GM18511 (cell line): ENCODE measurements at regions not wholly inside any gene's neighbourhood (a gene's known extent, or its start where the extent isn't known, plus 50 kb on each side); places are given as distances from the start of the nearest gene placed in this dataset.
A peak's percentile ranks its signal among the peaks of the same experiment; 100 is the strongest.
"Not testable (repeated sequence)": the region's sequence is repeated elsewhere in the genome, so short reads cannot be mapped to it uniquely, and the experiment has no call there.

Experiments used
- ATAC-seq: cut with Tn5 transposase; IDR thresholded peaks from one replicate; pipeline ENCODE4 v1.9.1; 2021; ENCODE audit warnings: mild to moderate bottlenecking, moderate library complexity; ENCODE audit not compliant: unreplicated experiment

DNA sequence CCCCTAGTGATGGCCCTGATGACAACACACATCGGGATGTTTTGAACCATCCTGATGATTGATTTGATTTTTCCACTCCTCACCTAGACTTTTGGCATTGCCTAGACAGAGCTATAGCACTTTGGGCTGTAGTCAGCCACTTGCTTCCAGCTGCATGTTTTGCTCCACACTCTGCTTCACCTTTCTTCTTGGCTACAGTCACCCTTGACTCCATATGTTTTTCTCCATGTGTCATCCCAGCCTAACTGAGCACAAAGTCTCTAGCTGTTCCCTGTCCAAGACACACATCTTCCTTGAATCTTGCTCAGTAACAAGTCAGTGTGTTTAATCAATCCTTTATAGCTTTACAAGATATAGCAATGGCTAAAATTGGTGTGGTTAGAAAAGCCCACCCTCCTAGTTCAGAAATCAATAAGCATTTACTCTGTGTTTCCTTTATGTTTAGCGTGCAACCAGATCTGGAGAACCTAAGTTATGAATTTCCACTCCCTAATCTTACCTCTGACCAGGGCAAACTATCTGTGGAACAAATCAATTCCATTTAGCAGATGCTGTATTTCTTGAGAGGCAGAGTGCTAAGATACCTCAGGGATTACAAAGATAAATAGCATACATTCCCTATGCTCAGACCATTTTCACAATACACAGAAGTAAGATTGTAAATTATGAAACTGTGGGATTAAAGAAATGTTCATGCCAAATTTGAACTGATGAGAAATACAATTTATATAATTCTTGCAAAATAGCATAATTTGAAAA, 98.4 kb upstream of the LYPLAL1 start:
- ATAC-seq: no peak

DNA sequence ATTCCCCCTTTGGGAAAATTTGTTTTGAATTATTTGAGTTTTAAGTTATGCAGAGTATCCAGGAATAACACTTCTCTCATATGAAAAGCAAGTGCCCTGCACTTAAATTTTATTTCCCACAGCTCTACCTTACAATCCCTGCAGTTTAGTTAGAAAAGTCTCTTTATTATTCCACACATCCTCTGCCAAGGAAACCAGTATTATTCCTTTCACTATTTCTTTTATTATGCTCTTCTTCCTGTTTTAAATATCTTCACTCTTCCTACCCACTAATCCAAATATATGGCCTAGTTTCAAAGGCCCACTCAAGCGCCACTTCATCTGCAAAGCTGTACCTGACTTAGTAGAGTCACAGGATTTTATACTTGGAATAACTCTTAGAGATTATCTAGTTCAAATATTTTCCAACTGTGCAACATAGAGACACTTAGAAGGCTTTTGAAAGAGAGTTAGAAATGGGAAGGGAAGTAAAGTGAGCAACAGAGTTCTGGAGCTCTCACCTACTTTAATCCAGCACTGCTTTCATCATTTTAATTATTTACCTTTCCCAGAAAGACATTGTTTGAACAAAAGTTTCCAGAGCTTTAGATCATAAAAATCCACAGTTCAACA, 97.2 kb upstream of the LYPLAL1 start:
- ATAC-seq: no peak

DNA sequence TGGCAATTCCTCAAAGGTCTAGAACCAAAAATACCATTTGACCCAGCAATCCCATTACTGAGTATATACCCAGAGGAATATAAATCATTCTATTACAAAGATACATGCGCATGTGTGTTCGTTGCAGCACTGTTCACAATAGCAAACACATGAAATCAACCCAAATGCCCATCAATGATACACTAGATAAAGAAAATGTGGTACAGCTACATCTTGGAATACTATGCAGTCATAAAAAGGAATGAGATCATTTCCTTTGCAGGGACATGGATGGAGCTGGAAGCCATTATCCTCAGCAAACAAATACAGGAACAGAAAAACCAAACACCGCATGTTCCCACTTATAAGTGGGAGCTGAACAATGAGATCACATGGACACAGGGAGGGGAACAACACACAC, 95.9 kb upstream of the LYPLAL1 start:
- not testable (repeated sequence) for ATAC-seq

DNA sequence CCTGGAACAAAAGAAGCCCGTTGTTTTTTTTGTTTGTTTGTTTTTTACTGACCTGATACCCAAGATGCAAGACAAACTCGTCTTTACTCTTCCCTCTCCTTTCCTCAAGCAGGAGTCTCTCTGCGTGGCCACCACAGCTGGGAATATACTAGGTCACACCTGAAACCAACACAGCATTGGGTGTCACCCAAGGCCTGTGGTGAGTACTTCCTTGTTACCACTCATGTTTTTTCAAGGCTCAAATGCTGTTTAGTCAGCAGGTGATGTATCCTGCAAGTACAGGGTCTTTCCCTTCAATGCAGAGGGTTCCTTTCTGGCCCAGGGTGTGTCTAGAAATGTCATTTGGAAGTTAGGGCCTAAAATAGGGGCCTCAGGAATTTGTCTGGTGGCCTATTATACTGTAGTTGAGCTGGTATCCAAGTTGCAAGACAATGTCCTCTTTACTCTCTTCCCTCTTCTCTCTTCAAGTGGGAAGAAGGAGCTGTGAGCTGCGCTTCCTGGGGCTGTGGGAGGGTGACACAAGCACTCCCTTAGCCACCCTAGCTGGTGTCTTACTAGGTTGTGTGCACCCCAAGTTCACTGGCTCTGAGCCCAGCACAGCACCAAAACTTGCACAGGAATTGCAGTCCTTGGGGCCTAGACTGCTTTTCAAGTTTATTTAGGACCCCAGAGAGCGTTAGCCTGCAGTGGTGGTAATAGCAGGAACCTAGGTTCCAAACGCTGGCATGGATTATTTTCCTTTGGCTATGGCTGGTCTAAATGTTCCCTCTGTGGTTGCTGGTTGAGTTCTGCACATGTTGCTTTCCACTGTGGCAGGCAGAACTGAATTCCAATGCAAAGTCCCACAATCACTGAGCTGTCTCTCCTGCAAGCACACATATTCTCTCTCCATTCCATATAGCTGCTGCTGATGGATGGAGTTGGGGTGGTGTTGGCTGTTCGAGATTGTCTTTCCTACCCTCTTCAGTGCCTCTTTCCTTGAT, 91.4 kb upstream of the LYPLAL1 start:
- peak; percentile 77 for ATAC-seq

DNA sequence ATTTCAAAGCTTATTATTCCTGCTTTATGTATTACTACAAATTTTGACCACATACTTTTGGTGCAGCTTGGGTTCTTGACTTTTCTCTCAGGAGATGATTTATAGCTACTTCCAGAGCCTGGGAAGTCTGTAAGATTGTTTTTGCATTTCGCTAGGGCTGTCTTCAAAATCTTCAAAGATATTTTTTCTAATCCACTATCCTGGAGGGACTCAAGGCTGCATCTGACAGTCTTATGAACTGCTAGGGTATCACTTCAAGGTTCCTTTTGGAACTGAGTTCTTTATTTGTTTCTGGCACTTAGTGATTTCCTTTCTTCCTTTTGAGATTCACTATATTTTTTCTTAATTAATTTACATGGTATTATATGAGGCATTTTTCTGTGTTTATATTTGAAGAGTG, 90.0 kb upstream of the LYPLAL1 start:
- no peak for ATAC-seq

DNA sequence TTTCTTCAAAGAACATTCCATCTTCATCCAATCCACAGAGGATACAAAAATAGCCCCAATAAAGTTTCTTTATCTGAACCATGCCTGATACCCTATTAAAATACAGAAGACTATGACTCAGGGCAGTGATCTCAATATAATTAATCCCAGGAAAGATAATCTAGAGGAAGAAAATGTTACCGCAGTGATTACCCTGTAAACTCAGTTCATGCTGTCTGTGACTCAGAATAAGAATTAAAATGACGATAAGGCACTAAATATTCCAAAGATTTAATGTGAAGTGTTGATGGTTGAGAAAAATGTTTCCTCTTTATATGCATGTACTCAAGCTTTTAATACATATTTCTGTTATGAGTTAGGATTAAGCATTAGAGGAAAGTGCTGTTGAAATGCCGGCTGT, 88.6 kb upstream of the LYPLAL1 start:
- no peak for ATAC-seq

DNA sequence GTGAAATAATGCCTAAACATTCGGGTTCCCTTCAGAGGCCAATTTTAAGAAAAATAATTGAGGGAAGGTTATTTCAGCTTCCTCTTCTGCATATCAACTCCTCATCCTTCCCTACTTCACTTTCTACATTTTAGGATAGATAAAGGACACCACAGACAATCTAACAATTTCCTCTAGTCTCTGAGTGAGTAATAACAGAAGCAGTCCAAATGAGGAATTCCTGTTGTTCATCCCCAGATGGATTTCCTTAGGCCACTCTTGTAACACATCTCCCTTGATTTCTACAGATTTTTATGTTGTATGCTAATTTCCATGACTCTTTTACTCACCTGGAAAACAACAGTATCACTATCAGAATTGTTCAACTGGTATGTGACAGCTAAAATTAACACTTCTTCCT, 87.7 kb upstream of the LYPLAL1 start:
- no peak for ATAC-seq

DNA sequence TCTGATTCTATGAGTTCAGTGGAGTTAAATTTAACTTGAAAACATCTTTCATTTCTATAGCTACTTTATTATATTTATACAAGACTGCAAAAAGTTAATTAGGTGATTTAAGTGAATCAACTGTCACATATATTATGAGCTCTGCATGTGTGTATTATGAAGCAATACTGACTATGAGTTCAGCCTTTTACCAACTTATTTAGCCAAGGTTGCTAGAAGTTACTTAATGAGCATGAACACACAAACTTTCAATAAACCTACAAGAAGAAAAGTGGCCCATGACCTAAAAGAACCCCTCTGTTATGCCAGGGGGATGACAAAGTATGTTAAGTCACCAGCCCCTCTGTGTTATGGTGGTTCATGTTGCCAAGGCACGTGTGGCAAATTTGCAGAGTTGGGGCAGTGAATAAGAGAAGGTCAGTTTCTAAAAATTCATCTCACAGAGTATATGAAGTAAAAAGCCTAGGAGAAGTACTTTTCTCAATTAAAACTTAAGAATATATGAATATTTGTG, 86.7 kb upstream of the LYPLAL1 start:
- ATAC-seq: no peak

DNA sequence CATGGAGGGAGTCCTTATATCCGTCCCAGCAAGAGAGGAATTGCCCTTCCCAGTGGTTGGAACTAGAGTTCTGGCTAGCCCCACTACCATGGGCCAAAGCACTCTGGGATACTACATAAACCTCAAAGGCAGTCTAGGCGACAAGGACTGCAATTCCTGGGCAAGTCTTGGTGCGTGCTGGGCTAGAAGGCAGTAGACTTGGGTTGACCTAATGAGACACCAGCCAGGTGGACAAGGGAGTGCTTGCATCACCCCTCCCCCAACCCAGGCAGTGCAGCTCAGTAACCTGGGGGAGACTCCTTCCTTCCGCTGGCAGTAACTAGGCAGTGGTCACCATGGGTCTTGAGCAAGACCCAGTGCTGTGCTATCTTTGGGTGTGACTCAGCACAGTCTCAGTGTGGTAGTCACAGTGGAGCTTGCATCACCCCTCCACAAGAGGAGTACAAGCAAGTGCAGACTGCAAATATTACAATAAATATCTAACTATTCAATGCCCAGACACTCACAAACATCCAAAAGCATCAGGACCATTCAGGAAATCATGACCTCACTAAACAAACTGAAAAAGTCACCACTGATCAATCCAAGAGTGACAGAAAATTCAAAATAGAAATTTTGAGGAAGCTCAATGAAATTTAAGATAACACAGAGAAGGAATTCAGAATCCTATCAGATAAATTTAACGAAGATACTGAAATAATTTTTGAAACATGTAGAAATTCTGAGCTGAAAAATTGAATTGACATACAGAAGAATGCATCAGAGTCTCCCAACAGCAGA, 84.7 kb upstream of the LYPLAL1 start:
- peak; percentile 76 for ATAC-seq

DNA sequence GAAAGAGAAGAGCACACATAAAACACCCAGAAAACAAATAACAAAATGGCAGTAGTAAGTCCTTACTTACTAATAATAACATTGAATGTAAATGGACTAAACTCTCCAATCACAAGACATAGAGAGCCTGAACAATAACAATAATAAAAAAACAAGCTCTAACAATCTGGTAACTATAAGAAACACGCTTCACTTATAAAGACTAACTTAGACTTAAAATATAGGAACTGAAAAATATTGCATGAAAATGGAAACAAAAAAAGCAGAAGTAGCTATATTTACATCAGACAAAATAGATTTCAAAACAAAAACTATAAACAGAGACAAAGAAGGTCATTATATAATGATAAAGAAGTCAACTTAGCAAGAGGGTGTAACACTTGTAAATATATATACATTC, 83.1 kb upstream of the LYPLAL1 start:
- peak; percentile 72 for ATAC-seq

DNA sequence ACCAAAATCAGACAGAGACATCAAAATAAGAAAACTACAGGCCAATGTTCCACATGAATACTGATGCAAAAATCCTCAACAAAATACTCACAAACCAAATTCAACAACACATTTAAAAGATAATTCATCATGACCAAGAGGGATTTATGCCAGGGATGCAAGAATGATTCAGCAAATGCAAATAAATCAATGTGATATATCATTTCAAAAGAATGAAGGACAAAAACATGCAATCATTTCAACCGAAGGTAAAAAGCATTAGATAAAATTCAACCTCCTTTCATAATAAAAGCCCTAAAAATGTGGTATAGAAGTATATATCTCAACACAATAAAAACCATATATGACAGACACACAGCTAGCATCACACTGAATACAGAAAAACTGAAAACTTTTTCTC, 81.5 kb upstream of the LYPLAL1 start:
- ATAC-seq: no peak

DNA sequence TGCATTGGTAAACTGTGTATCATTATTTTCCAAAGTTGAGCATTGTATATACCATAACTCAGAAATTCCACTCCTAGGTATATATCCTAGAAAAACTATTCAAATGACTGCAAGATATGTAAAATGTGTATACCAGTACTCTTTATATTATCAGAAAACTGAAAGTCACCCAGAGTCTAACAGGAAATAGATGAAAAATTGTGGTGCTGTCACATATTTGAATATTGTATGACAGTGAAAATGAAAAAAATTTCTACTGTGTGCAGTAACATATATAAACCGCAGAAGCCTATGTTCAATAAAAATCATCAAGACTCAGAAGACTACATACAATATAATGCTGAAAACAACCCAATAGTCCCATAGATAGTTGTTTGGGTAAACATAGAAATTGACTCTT, 74.4 kb upstream of the LYPLAL1 start:
- ATAC-seq: peak; percentile 64

DNA sequence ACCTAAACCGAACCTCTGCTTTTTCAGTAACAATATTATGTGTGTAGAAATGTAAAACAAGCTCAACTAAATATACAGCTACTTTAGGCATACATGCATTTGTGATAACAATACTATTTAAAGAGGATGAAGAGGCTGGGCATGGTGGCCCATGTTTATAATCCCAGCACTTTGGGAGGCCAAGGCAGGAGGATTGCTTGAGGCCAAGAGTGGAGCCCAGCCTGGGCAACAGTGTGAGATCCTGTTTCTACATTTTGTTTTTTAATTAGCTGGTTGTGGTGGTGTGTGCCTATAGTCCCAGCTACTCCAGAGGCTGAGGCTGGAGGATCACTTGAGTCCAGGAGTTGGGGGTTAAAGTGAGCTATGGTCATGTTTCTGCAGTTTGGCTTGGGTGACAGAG, 73.6 kb upstream of the LYPLAL1 start:
- no peak for ATAC-seq

DNA sequence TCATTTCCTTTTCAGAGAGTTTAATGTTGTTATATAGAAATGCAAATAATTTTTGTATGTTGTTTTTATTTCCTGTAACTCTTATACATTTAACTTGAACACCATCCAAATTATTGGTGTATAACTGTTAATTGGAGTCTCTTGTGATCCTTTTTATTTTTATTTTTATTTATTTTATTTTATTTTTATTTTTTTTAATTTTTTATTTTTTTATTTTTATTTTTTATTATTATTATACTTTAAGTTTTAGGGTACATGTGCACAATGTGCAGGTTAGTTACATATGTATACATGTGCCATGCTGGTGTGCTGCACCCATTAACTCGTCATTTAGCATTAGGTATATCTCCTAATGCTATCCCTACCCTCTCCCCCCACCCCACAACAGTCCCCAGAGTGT, 71.2 kb upstream of the LYPLAL1 start:
- not testable (repeated sequence) for ATAC-seq

DNA sequence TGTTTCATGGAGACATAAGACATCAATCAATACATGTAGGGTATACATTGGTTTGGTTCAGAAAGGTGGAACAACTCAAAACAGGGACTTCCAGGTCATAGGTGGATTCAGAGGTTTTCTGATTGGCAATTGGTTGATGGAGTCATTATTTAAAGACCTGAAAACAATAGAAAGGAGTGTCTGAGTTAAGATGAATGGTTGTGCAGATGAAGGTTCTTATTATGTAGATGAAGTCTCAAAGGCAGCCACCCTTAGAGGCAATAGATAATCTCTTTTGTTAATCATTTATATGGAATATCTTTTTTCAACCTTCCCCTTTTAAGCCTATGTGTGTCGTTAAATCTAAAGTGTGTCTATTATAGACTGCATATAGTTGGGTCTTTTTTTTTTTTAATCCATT, 67.8 kb upstream of the LYPLAL1 start:
- no peak for ATAC-seq

DNA sequence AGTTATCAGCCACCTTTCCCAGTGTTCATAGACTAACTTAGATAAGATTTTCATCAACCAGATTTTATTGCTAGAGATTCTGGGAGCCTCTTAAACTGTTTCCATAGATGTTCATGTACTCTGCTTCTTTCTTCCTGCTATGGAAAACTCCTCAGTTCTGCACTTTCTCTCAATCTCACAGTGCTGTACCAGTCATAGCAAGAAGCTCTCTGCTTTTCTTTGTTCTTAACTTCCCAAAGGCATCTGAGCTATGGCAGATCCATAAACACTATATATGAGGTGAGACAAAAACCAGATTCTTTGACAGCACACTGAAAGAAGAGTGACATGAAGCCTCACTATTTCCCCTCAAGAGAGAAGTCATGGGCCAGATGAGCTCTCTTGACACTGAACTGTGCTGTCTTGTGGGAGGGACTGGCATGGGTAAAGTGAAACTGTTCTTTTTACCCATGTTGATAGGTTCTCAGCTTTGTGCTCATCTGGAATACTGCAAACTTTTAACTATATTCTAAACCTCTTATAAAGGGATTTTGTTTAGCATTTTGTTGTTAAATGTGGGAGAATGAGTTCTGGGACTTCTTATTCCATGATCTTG, 64.2 kb upstream of the LYPLAL1 start:
- peak; percentile 82 for ATAC-seq

DNA sequence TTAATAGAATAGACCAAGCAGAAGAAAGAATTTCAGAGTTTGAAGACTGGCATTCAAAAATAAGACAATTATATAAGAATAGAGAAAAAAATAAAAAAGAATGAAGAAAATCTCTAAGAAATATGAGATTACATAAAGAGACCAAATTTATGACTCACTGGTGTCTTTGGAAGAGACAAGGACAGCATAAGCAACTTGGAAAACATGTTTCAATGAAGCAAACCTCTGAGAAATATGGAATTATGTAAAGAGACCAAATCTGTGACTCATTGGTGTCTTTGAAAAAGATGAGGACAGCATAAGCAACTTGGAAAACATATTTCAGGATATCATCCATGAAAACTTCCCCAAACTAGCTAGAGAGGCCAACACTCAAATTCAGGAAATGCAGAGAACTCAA, 60.4 kb upstream of the LYPLAL1 start:
- no peak for ATAC-seq

DNA sequence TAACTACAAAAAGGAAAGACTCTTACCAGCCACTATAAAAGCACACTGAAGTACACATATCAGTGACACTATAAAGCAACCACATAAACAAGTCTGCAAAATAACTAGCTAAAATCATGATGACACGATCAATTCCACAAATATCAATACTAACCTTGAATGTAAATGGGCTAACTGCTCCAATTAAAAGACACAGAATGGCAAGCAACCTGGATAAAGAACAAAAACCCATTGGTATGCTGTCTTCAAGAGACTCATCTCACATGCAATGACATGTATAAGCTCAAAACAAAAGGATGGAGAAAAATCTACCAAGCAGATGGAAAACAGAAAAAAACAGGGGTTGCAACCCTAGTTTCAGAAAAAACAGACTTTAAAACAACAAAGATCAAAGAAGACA, 59.7 kb upstream of the LYPLAL1 start:
- no peak for ATAC-seq

DNA sequence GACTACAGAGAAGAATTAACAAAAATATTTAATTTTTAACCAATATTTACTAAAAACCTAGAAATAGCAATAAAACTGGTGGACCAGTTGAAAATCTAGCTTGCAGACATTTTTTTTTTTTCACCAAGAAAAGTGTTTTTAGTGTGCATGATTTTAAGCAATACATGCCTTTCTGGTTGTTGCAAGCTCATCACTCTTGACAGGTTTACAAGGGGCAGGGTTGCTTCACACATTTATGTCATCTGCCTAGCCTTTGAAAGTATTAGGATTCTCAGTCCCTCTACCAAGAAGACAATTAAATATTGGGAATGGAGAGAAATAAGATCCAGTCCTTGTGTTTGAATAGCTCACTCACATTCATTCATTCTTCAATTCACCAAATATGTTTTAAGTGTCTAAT, 53.8 kb upstream of the LYPLAL1 start:
- no peak for ATAC-seq
